K562 (cell line): ENCODE measurements at regions not wholly inside any gene's neighbourhood (a gene's known extent, or its start where the extent isn't known, plus 50 kb on each side); places are given as distances from the start of the nearest gene placed in this dataset.

Source experiments
- ATAC-seq: fragments of 200-7000 bp; cut with Tn5 transposase; 3 replicates; pipeline ENCODE4 v1.9.1; 2020; ENCODE audit warnings: moderate library complexity
- BruUV-seq: library from RNA; stranded (reverse); fragments of 400-500 nt; replicated peaks from 2 replicates; lab custom pipeline; 2021; lab: Mats Ljungman, UMichigan
- CTCF ChIA-PET: fragments of 300-600 bp; formaldehyde crosslinking; extraction: SDS; loops from one replicate; lab custom pipeline; 2021; ENCODE audit warnings: low intra/inter-chr PET ratio; lab: Yijun Ruan, JAX
- POLR2A ChIA-PET: fragments of 300-600, 350-650 bp; sonication (Branson Sonifier 250); formaldehyde crosslinking; extraction: SDS; loops from one replicate; lab custom pipeline; 2021; ENCODE audit warnings: antibody characterized with exemption, inconsistent platforms; lab: Yijun Ruan, JAX
- DNase-seq, 4 experiments: peaks; one replicate each; pipeline versions ENCODE4 v3.0.0 to v3.0.0-alpha.2; 2011 to 2018; ENCODE audit warnings: low spot score in 3 of 4, mixed read lengths in 3 of 4; ENCODE audit errors: extremely low read depth in 1 of 4
- FAIRE-seq: peaks from 2 replicates; lab custom pipeline; 2011; peaks lifted over from hg19 to GRCh38; lab: Jason Lieb, UNC
- H2AFZ ChIP-seq: 2 replicates; pipeline ENCODE4 v1.6.0; 2011; ENCODE audit warnings: low read depth, low read length, control low read depth, inconsistent platforms
- H3K27ac ChIP-seq: fragments of 200-600 bp; 3 replicates; pipeline ENCODE4 v1.8.0; 2011; ENCODE audit warnings: low read depth, mild to moderate bottlenecking, control low read depth, inconsistent platforms, low read length, moderate library complexity, mixed read lengths; ENCODE audit errors: extremely low read depth
- H3K27me3 ChIP-seq, 2 experiments: fragments of 300-600 bp in 1 of 2; 2 replicates in 1 of 2; 3 replicates in 1 of 2; pipeline versions ENCODE4 v1.6.0 to v1.8.0; 2011; ENCODE audit warnings: inconsistent platforms in 2 of 2, low read length in 2 of 2, mild to moderate bottlenecking in 1 of 2, mixed read lengths in 1 of 2, moderate library complexity in 1 of 2; ENCODE audit not compliant: control insufficient read depth in 2 of 2, insufficient read depth in 2 of 2
- H3K36me3 ChIP-seq: fragments of 300-600 bp; 3 replicates; pipeline ENCODE4 v1.8.0; 2011; ENCODE audit warnings: mild to moderate bottlenecking, low read length, inconsistent platforms; ENCODE audit not compliant: control insufficient read depth, insufficient read depth
- H3K4me1 ChIP-seq, 2 experiments: fragments of 200-600 bp in 1 of 2; replicated peaks in 1 of 2; 2 replicates in 1 of 2; 3 replicates in 1 of 2; pipeline versions ENCODE4 v1.5.1 to v1.8.0; 2011; ENCODE audit warnings: inconsistent platforms in 2 of 2, low read length in 2 of 2, mild to moderate bottlenecking in 1 of 2, mixed read lengths in 1 of 2, moderate library complexity in 1 of 2; ENCODE audit not compliant: control insufficient read depth in 2 of 2, insufficient read depth in 2 of 2
- H3K4me2 ChIP-seq: 2 replicates; pipeline ENCODE4 v1.6.1; 2011; ENCODE audit warnings: low read length, control low read depth, inconsistent platforms, mixed read lengths; ENCODE audit not compliant: insufficient read depth
- H3K4me3 ChIP-seq: fragments of 200-600 bp; sonication (generic), shearing (Covaris generic); 2 replicates; pipeline ENCODE4 v1.5.1; 2016; ENCODE audit warnings: control low read depth, inconsistent platforms
- H3K79me2 ChIP-seq: fragments of 200-600 bp; 3 replicates; pipeline ENCODE4 v1.8.0; 2011; ENCODE audit warnings: low read length, inconsistent platforms; ENCODE audit not compliant: control insufficient read depth, insufficient read depth
- H3K9ac ChIP-seq, 2 experiments: 2 replicates each; pipeline versions ENCODE4 v1.6.0 to v1.6.1; 2011; ENCODE audit warnings: low read depth in 2 of 2, low read length in 2 of 2, control low read depth in 1 of 2, inconsistent platforms in 1 of 2, mild to moderate bottlenecking in 1 of 2, mixed read lengths in 1 of 2; ENCODE audit not compliant: insufficient read depth in 1 of 2
- H3K9me1 ChIP-seq: one replicate; pipeline ENCODE4 v1.6.0; 2011; ENCODE audit warnings: inconsistent platforms, mild to moderate bottlenecking, low read length, moderate library complexity; ENCODE audit not compliant: control insufficient read depth, insufficient read depth
- H3K9me3 ChIP-seq: replicated peaks from 2 replicates; pipeline ENCODE4 v1.5.1; 2011; ENCODE audit warnings: low read depth, low read length, inconsistent platforms; ENCODE audit not compliant: control insufficient read depth, insufficient read depth
- H4K20me1 ChIP-seq: replicated peaks from 2 replicates; pipeline ENCODE4 v1.6.1; 2011; ENCODE audit warnings: low read length, inconsistent platforms, mixed read lengths; ENCODE audit not compliant: control insufficient read depth, insufficient read depth
- ATF1 ChIP-seq, 2 experiments: fragments of 450-650 bp in 1 of 2; IDR thresholded peaks; 2 replicates each; pipeline ENCODE4 v1.6.1; 2016; ENCODE audit warnings: missing compliant biosample characterization in 1 of 2, missing genetic modification characterization in 1 of 2
- BRD9 ChIP-seq: fragments of 450-650 bp; IDR thresholded peaks from 2 replicates; pipeline ENCODE4 v1.6.1; 2018; ENCODE audit warnings: low read depth; ENCODE audit not compliant: partially characterized antibody
- CBX5 ChIP-seq: IDR thresholded peaks from 2 replicates; pipeline ENCODE4 v1.6.1; 2014; ENCODE audit warnings: low read depth, borderline replicate concordance
- CREB1 ChIP-seq, 2 experiments: sonication (generic) in 1 of 2; formaldehyde crosslinking in 1 of 2; IDR thresholded peaks; 2 replicates each; pipeline versions ENCODE4 v1.6.1 to v1.8.0; 2012 to 2022; ENCODE audit warnings: inconsistent platforms in 1 of 2, mild to moderate bottlenecking in 1 of 2, missing genetic modification reagents in 1 of 2, moderate library complexity in 1 of 2
- HOXB6 ChIP-seq: fragments of 250-450 bp; sonication (Bioruptor Pico); IDR thresholded peaks from 2 replicates; pipeline ENCODE4 v1.5.1; 2022; ENCODE audit warnings: mild to moderate bottlenecking, borderline replicate concordance
- ILK ChIP-seq: fragments of 450-650 bp; IDR thresholded peaks from 2 replicates; pipeline ENCODE4 v1.6.1; 2016; ENCODE audit warnings: missing genetic modification characterization, low read depth, mild to moderate bottlenecking, missing compliant biosample characterization, moderate library complexity, borderline replicate concordance
- KHSRP ChIP-seq: fragments of 450-650 bp; IDR thresholded peaks from 2 replicates; pipeline ENCODE4 v1.6.1; 2017
- MCM3 ChIP-seq: fragments of 450-650 bp; IDR thresholded peaks from 2 replicates; pipeline ENCODE4 v1.6.1; 2016
- MECOM ChIP-seq: fragments of 250-450 bp; sonication (Bioruptor Pico); IDR thresholded peaks from 2 replicates; pipeline ENCODE4 v1.8.0; 2022; ENCODE audit warnings: inconsistent platforms
- NRF1 ChIP-seq, 2 experiments: fragments of 450-650 bp; IDR thresholded peaks in 1 of 2; conservative IDR thresholded peaks in 1 of 2; 2 replicates each; pipeline ENCODE4 v1.6.1; 2014; ENCODE audit warnings: mild to moderate bottlenecking in 2 of 2
- PHB2 ChIP-seq: fragments of 450-650 bp; IDR thresholded peaks from 2 replicates; pipeline ENCODE4 v1.6.1; 2017; ENCODE audit warnings: low read depth
- SIRT6 ChIP-seq: IDR thresholded peaks from one replicate; pipeline ENCODE4 v1.6.1; 2012; ENCODE audit warnings: low read depth, mild to moderate bottlenecking, control low read depth, inconsistent platforms, low read length, moderate library complexity
- ZBTB17 ChIP-seq: fragments of 450-650 bp; formaldehyde crosslinking; IDR thresholded peaks from 2 replicates; pipeline ENCODE4 v1.4.0; 2020; ENCODE audit warnings: mild to moderate bottlenecking
- ZNF77 ChIP-seq: fragments of 250-450 bp; sonication (Bioruptor Pico); IDR thresholded peaks from 2 replicates; pipeline ENCODE4 v1.5.0; 2020
- WGBS: fragments of 100-300 bp; shearing (Covaris generic); methylation state at CpG from one replicate; pipeline ENCODE4 v1.1.6; 2016; ENCODE audit warnings: low coverage, mixed read lengths; ENCODE audit not compliant: insufficient coverage; ENCODE audit errors: missing lambda C conversion rate; 5-methylcytosine and 5-hydroxymethylcytosine counted together
- in situ Hi-C: fragments of 300-500 bp; cut with MboI; formaldehyde crosslinking; loops from 4 replicates; pipeline ENCODE4 v1.15.0; 2018; ENCODE audit warnings: inconsistent platforms, mixed read lengths
- intact Hi-C: fragments of 100-400 bp; cut with micrococcal nuclease; formaldehyde crosslinking; loops from 2 replicates; pipeline ENCODE4 v1.14.2; 2022
- TF ChIP-seq, protein P1 (sequence below): fragments of 450-650 bp; IDR thresholded peaks from 2 replicates; pipeline ENCODE4 v1.6.1; 2014; ENCODE audit warnings: low read depth, mild to moderate bottlenecking, moderate library complexity, borderline replicate concordance

DNA sequence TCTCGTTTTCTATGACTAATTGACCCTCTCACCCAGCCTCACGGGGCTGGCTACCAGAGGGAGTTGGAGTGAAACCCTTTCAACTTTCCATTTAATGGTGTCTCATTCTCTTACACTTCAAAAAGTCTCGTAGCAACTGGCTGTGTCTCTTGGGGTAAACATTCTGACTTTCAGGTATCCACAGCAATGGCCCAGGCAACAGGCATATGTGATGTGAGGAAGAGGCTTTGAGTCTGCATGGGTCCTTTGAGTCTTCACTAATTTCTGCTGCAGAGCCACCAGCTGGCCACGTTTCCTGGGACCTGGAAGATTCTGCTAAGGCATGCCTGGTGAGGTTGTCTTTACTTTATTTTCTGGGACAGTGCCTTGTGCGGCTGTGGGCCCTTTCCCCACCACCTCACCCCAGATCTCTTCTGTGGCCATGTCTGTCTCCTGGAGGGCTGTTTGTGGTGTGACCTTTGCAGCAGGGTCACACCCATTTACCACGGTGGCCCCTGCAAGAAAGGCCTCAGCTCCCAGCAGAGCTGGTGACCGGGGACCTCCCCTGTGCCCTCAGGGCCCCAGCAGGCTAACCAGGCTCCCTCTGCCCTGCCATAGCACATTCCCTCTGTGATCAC, 112.5 kb upstream of the FRG1 start:
- H4K20me1 ChIP-seq: no peaks in the 10 kb centered on the region
- ATAC-seq (no peak), DNase-seq (no peak), FAIRE-seq (no peak)
- 0% methylated on average over 7 of the region's 7 CpGs for WGBS
- H3K9ac ChIP-seq: no peak overlapping the region
- H3K27me3 ChIP-seq: peaks cover 0 to 6% of the 10 kb centered on the region in 2 experiments; a peak in 2 of 5 replicates
- intact Hi-C loops (no loop called here), in situ Hi-C loops (no loop called here)
- H3K4me2 ChIP-seq: no peak overlapping the region
- H3K4me3 ChIP-seq: no peak overlapping the region
- no TSS peak for BruUV-seq
- H3K79me2 ChIP-seq: no peaks in the 10 kb centered on the region
- CTCF ChIA-PET: no interaction called here
- H3K27ac ChIP-seq: no peak overlapping the region
- H3K4me1 ChIP-seq: no peaks in the 10 kb centered on the region
- TF ChIP-seq ATF1 (CRISPR knock-in tag; IDR thresholded peaks at IDR 0.05) (no peak), ATF1 (tag; IDR thresholded peaks at IDR 0.05) (no peak), CBX5 (no peak), KHSRP (no peak), BRD9 (no peak), PHB2 (no peak), ZNF77 (CRISPR knock-in tag) (no peak), HOXB6 (CRISPR knock-in tag) (no peak), ILK (no peak), NRF1 (conservative IDR thresholded peaks at IDR 0.05 in 1 of 2, IDR thresholded peaks at IDR 0.05 in 1 of 2) (no peak), SIRT6 (no peak), ZBTB17 (CRISPR knock-in tag) (no peak), CREB1 (IDR thresholded peaks at IDR 0.05) (no peak), CREB1 (CRISPR knock-in tag; IDR thresholded peaks at IDR 0.05) (no peak), MECOM (no peak), MCM3 (no peak)
- TF ChIP-seq, protein P1, sequence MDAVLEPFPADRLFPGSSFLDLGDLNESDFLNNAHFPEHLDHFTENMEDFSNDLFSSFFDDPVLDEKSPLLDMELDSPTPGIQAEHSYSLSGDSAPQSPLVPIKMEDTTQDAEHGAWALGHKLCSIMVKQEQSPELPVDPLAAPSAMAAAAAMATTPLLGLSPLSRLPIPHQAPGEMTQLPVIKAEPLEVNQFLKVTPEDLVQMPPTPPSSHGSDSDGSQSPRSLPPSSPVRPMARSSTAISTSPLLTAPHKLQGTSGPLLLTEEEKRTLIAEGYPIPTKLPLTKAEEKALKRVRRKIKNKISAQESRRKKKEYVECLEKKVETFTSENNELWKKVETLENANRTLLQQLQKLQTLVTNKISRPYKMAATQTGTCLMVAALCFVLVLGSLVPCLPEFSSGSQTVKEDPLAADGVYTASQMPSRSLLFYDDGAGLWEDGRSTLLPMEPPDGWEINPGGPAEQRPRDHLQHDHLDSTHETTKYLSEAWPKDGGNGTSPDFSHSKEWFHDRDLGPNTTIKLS: no peak
- H3K36me3 ChIP-seq: no peaks in the 10 kb centered on the region
- no peaks in the 10 kb centered on the region for H3K9me1 ChIP-seq
- no peaks in the 10 kb centered on the region for H3K9me3 ChIP-seq
- POLR2A ChIA-PET: no interaction called here
- no peak overlapping the region for H2AFZ ChIP-seq
